WTC11 (cell line): ENCODE measurements at regions not wholly inside any gene's neighbourhood (a gene's known extent, or its start where the extent isn't known, plus 50 kb on each side); places are given as distances from the start of the nearest gene placed in this dataset.

Experiments
- ATF6 ChIP-seq: sonication (generic); formaldehyde crosslinking; IDR thresholded peaks from 2 replicates; pipeline ENCODE4 v1.8.1; 2023; ENCODE audit warnings: mild to moderate bottlenecking, missing genetic modification reagents
- CREB1 ChIP-seq: sonication (generic); formaldehyde crosslinking; IDR thresholded peaks from 2 replicates; pipeline ENCODE4 v1.8.0; 2023; ENCODE audit warnings: mild to moderate bottlenecking, missing genetic modification reagents
- CTCF ChIP-seq: fragments of 200-600 bp; IDR thresholded peaks from 2 replicates; pipeline ENCODE4 v1.8.0; 2022; ENCODE audit warnings: antibody characterized with exemption
- ELF4 ChIP-seq: sonication (generic); formaldehyde crosslinking; IDR thresholded peaks from 2 replicates; pipeline ENCODE4 v1.8.1; 2022; ENCODE audit warnings: low read depth, mild to moderate bottlenecking, moderate library complexity, missing genetic modification reagents
- JUN ChIP-seq: sonication (generic); formaldehyde crosslinking; IDR thresholded peaks from 2 replicates; pipeline ENCODE4 v1.8.0; 2023; ENCODE audit warnings: mild to moderate bottlenecking, missing genetic modification reagents
- NR1H2 ChIP-seq: sonication (generic); formaldehyde crosslinking; IDR thresholded peaks from 2 replicates; pipeline ENCODE4 v1.9.0; 2021; ENCODE audit warnings: mild to moderate bottlenecking, moderate library complexity, missing genetic modification reagents
- TCF7 ChIP-seq: sonication (generic); formaldehyde crosslinking; IDR thresholded peaks from 2 replicates; pipeline ENCODE4 v1.8.0; 2022; ENCODE audit warnings: mild to moderate bottlenecking, low read depth, missing genetic modification reagents, moderate library complexity
- USF1 ChIP-seq: sonication (generic); formaldehyde crosslinking; IDR thresholded peaks from 2 replicates; pipeline ENCODE4 v1.8.0; 2022; ENCODE audit warnings: mild to moderate bottlenecking, missing genetic modification reagents
- ZSCAN18 ChIP-seq: fragments of 250-450 bp; sonication (Bioruptor Pico); IDR thresholded peaks from 2 replicates; pipeline ENCODE4 v2.1.2; 2022; ENCODE audit warnings: mild to moderate bottlenecking, moderate library complexity

GRCh38 chr12:94710933-94711332 lies 60.6 kb upstream of the TMCC3 start:
- TF ChIP-seq CTCF (no peak), USF1 (no peak), TCF7 (no peak), JUN (no peak), ZSCAN18 (no peak), ATF6 (no peak), ELF4 (CRISPR knock-in tag) (no peak), CREB1 (no peak), NR1H2 (no peak)
